ENCODE measurements at regions not wholly inside any gene's neighbourhood (a gene's known extent, or its start where the extent isn't known, plus 50 kb on each side); places are given as distances from the start of the nearest gene placed in this dataset.

DNA sequence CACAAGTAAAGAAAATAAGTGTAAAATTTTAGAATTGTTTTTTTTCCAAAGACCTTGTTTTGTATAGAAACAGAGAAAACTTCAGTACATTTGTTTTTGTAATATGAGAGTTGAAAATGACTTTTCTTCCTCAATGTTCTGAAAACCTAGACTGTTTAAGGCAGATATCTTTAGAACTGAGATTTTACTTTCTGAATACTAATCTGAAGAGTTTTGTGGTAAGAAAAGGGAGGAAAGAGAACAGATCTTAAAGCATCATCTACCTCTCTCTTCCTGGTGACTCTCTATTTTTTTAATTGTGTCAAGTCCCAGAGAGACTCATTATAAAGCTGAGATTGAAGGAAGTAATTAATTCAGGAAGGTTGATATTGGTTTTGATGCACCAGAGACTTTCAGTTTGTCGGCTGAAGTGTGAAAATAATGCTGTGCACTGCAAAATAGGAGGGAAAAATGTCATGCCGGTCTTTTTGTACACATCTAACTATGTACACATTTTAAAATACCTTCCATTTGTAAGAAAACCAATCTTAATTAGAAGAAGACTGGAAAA is 142.1 kb upstream of the NAALADL2 start:
- H3K27ac ChIP-seq, result no peak overlapping the region
- no peak for DNase-seq (ENCODE audit: extremely low spot score in 2 of 2)
- H3K27me3 ChIP-seq, result no peaks in the 10 kb centered on the region
- no peaks in the 10 kb centered on the region for H3K9me3 ChIP-seq
- no peaks in the 10 kb centered on the region for H3K4me1 ChIP-seq
- intact Hi-C loops (cut with DNase I), result no loop called here
- no peaks in the 10 kb centered on the region for H3K36me3 ChIP-seq
- TF ChIP-seq POLR2AphosphoS5 (IDR thresholded peaks at IDR 0.05; ENCODE audit: insufficient read depth in 1 of 2, low read depth in 1 of 2) (no peak), POLR2A (IDR thresholded peaks at IDR 0.05) (no peak)
- TF ChIP-seq, protein P1, sequence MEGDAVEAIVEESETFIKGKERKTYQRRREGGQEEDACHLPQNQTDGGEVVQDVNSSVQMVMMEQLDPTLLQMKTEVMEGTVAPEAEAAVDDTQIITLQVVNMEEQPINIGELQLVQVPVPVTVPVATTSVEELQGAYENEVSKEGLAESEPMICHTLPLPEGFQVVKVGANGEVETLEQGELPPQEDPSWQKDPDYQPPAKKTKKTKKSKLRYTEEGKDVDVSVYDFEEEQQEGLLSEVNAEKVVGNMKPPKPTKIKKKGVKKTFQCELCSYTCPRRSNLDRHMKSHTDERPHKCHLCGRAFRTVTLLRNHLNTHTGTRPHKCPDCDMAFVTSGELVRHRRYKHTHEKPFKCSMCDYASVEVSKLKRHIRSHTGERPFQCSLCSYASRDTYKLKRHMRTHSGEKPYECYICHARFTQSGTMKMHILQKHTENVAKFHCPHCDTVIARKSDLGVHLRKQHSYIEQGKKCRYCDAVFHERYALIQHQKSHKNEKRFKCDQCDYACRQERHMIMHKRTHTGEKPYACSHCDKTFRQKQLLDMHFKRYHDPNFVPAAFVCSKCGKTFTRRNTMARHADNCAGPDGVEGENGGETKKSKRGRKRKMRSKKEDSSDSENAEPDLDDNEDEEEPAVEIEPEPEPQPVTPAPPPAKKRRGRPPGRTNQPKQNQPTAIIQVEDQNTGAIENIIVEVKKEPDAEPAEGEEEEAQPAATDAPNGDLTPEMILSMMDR (IDR thresholded peaks at IDR 0.05), result no peak
- no peak overlapping the region for H3K4me3 ChIP-seq

DNA sequence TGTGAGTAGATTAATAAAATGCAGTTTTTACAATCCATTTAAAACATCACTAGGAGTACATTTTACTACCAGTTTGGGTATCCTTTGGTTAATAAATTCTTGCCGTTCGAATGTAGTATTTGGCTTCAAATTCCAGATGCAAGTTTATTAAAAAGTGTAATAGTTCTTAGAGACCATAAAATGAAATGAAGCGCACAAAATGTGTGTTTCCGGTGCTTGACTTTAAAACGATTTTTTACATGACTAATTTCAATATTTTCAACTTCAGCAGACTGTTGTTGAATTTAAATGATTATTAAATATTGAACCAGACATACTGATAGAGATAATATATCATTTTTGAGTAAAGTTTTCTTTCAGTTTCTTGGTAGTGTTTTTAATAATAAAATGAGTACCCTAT is 138.4 kb upstream of the NAALADL2 start:
- Histone ChIP-seq H3K27ac (no peak overlapping the region), H3K4me1 (no peaks in the 10 kb centered on the region), H3K27me3 (no peaks in the 10 kb centered on the region), H3K36me3 (no peaks in the 10 kb centered on the region), H3K9me3 (no peaks in the 10 kb centered on the region), H3K4me3 (no peak overlapping the region)
- no peak for DNase-seq (ENCODE audit: extremely low spot score in 2 of 2)
- intact Hi-C loops (cut with DNase I), result no loop called here
- TF ChIP-seq, protein P1 (IDR thresholded peaks at IDR 0.05), result no peak
- TF ChIP-seq POLR2A (IDR thresholded peaks at IDR 0.05), result no peak
- TF ChIP-seq POLR2AphosphoS5 (IDR thresholded peaks at IDR 0.05; ENCODE audit: insufficient read depth in 1 of 2, low read depth in 1 of 2), result no peak

DNA sequence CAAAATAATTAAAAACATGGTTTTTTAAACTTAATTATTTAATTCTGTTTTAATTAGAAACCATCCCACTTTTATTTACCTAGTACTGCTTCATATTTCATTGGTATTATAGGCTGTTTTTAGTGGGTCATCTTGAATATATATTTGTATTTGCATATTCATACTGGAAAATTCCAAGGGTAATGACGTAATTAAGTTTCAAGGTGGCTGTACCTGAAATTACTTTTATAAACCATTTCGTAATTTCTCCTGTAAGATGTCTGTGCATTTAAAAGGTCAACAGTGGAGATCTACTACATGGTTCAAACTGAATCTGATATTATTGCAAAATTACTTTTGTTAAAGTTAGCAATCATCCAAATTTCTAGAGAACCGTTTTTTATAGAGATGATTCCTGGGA is 133.8 kb upstream of the NAALADL2 start:
- TF ChIP-seq POLR2A (IDR thresholded peaks at IDR 0.05) (no peak), POLR2AphosphoS5 (IDR thresholded peaks at IDR 0.05; ENCODE audit: insufficient read depth in 1 of 2, low read depth in 1 of 2) (no peak)
- TF ChIP-seq, protein P1 (IDR thresholded peaks at IDR 0.05), result no peak
- H3K27me3 ChIP-seq, result no peaks in the 10 kb centered on the region
- no peak for DNase-seq (ENCODE audit: extremely low spot score in 2 of 2)
- intact Hi-C loops (cut with DNase I), result no loop called here
- H3K4me1 ChIP-seq, result no peaks in the 10 kb centered on the region
- no peak overlapping the region for H3K27ac ChIP-seq
- no peak overlapping the region for H3K4me3 ChIP-seq
- H3K9me3 ChIP-seq, result no peaks in the 10 kb centered on the region
- no peaks in the 10 kb centered on the region for H3K36me3 ChIP-seq

DNA sequence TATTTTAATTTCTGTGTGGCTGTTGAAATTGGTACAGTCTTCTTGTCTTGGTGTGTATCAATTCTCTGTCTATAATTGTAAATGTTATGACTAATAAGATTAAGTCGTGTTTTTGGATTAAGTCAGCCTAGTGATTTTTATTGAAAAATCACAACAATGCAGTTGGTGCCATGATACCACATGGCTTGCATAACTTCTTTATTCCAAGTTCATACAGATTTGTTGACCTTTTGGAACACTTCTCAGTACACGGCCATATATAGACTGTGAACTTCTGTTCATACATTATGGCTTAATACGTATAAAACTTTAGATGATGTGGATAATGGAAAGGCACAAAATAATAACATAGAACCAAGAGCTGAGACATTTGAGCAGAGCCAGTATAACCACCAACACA is 121.2 kb upstream of the NAALADL2 start:
- no peak overlapping the region for H3K27ac ChIP-seq
- intact Hi-C loops (cut with DNase I), result no loop called here
- H3K36me3 ChIP-seq, result no peaks in the 10 kb centered on the region
- no peaks in the 10 kb centered on the region for H3K27me3 ChIP-seq
- H3K4me3 ChIP-seq, result no peak overlapping the region
- no peaks in the 10 kb centered on the region for H3K9me3 ChIP-seq
- TF ChIP-seq, protein P1 (IDR thresholded peaks at IDR 0.05), result no peak
- TF ChIP-seq POLR2AphosphoS5 (IDR thresholded peaks at IDR 0.05; ENCODE audit: insufficient read depth in 1 of 2, low read depth in 1 of 2), result no peak
- no peak for TF ChIP-seq POLR2A (IDR thresholded peaks at IDR 0.05)
- DNase-seq (ENCODE audit: extremely low spot score in 2 of 2), result no peak
- no peaks in the 10 kb centered on the region for H3K4me1 ChIP-seq

DNA sequence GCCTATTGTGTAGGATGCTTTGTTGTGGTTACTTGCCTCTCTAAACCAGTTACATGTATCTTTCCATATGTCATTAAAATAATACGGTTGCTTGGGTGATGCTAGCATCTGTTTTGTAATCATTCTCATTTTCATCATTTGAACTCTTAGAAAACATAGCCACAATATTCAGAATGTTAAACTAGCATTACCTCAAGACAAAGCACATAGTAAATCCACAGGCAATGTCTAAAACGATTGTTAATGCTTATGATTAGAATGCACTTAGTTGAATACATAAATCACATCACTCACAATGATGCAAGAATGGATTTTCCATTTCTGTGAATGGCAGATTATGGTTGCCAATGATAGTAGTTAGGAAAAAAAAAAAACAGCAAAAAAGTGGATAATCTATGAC is 110.0 kb upstream of the NAALADL2 start:
- H3K4me3 ChIP-seq, result no peak overlapping the region
- TF ChIP-seq POLR2AphosphoS5 (IDR thresholded peaks at IDR 0.05; ENCODE audit: insufficient read depth in 1 of 2, low read depth in 1 of 2), result no peak
- TF ChIP-seq POLR2A (IDR thresholded peaks at IDR 0.05), result no peak
- TF ChIP-seq, protein P1 (IDR thresholded peaks at IDR 0.05), result no peak
- DNase-seq (ENCODE audit: extremely low spot score in 2 of 2), result no peak

More for the DNA sequence above, 110.0 kb upstream of the NAALADL2 start:
- Histone ChIP-seq H3K4me1 (no peaks in the 10 kb centered on the region), H3K36me3 (no peaks in the 10 kb centered on the region), H3K9me3 (no peaks in the 10 kb centered on the region), H3K27ac (no peak overlapping the region), H3K27me3 (no peaks in the 10 kb centered on the region)
- intact Hi-C loops (cut with DNase I), result no loop called here

Measured in vagina (tissue), 2 donors.